Hepatocyte (in vitro differentiated cells): ENCODE measurements at regions not wholly inside any gene's neighbourhood (a gene's known extent, or its start where the extent isn't known, plus 50 kb on each side); places are given as distances from the start of the nearest gene placed in this dataset.

Experiments used
- DNase-seq: peaks from one replicate; pipeline ENCODE4 v3.0.0-alpha.2; 2016; ENCODE audit warnings: low spot score
- H2AFZ ChIP-seq: fragments of 200-600 bp; sonication (generic); 2 replicates; pipeline ENCODE4 v1.6.0; 2016; ENCODE audit warnings: antibody characterized with exemption, mild to moderate bottlenecking
- H3K27ac ChIP-seq: fragments of 200-600 bp; sonication (generic); 2 replicates; pipeline ENCODE4 v1.5.1; 2016; ENCODE audit warnings: mild to moderate bottlenecking
- H3K27me3 ChIP-seq: fragments of 200-600 bp; sonication (generic); 2 replicates; pipeline ENCODE4 v1.6.1; 2016
- H3K36me3 ChIP-seq: fragments of 200-600 bp; sonication (generic); replicated peaks from 2 replicates; pipeline ENCODE4 v1.5.1; 2016; ENCODE audit warnings: low read depth; ENCODE audit not compliant: insufficient read depth
- H3K4me1 ChIP-seq: fragments of 200-600 bp; sonication (generic); 2 replicates; pipeline ENCODE4 v1.5.1; 2016; ENCODE audit warnings: mild to moderate bottlenecking, moderate library complexity; ENCODE audit not compliant: insufficient read depth
- H3K4me2 ChIP-seq: fragments of 200-600 bp; sonication (generic); 2 replicates; pipeline ENCODE4 v1.6.0; 2016
- H3K4me3 ChIP-seq: fragments of 200-600 bp; sonication (generic); 2 replicates; pipeline ENCODE4 v1.5.1; 2016; ENCODE audit warnings: mild to moderate bottlenecking
- H3K79me2 ChIP-seq: fragments of 200-600 bp; sonication (generic); 2 replicates; pipeline ENCODE4 v1.6.0; 2017; ENCODE audit warnings: mild to moderate bottlenecking
- H3K9me2 ChIP-seq: fragments of 200-600 bp; sonication (generic); replicated peaks from 2 replicates; pipeline ENCODE4 v1.6.0; 2017; ENCODE audit warnings: mild to moderate bottlenecking; ENCODE audit not compliant: insufficient read depth
- H3K9me3 ChIP-seq: fragments of 200-600 bp; sonication (generic); 2 replicates; pipeline ENCODE4 v1.5.1; 2016; ENCODE audit warnings: low read depth, mild to moderate bottlenecking
- H4K20me1 ChIP-seq: fragments of 200-600 bp; sonication (generic); 2 replicates; pipeline ENCODE4 v1.6.0; 2016; ENCODE audit warnings: mild to moderate bottlenecking; ENCODE audit not compliant: insufficient read depth, poor library complexity, severe bottlenecking
- EZH2 ChIP-seq: fragments of 200-600 bp; sonication (generic); IDR thresholded peaks from 2 replicates; pipeline ENCODE4 v1.6.1; 2016; ENCODE audit warnings: antibody characterized with exemption, mild to moderate bottlenecking, borderline replicate concordance
- EZH2phosphoT487 ChIP-seq: fragments of 200-600 bp; sonication (generic); IDR thresholded peaks from one replicate; pipeline ENCODE4 v1.6.1; 2018; ENCODE audit warnings: antibody characterized with exemption, mild to moderate bottlenecking, low read depth, moderate library complexity; ENCODE audit not compliant: unreplicated experiment, severe bottlenecking
- WGBS: methylation state at CpG from one replicate; pipeline ENCODE4 v1.1.6; 2016; ENCODE audit warnings: low lambda C conversion rate; ENCODE audit errors: missing lambda C conversion rate; 5-methylcytosine and 5-hydroxymethylcytosine counted together
- TF ChIP-seq, protein P1 (sequence below): fragments of 200-600 bp; sonication (generic); IDR thresholded peaks from 2 replicates; pipeline ENCODE4 v1.5.1; 2016; ENCODE audit warnings: antibody characterized with exemption, mild to moderate bottlenecking; ENCODE audit not compliant: poor library complexity

DNA sequence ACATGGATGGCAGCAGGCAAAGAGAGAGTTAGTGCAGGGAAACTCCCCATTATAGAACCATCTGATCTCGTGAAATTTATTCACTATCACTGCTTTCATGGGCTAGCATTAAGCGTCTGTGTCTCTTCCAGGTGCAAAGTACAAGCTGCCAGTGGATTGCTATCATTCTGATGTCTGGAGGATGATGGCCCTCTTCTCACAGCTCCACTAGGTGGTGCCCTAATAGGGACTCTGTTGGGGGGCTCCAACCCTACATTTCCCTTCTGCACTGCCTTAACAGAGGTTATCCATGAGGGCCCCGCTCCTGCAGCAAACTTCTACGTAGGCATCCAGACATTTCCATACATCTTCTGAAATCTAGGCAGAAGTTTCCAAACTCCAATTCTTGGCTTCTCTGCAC lies 347.8 kb upstream of the HS3ST5 start:
- no peak overlapping the region for H3K4me3 ChIP-seq
- H3K4me1 ChIP-seq, result no peaks in the 10 kb centered on the region
- H4K20me1 ChIP-seq, result no peaks in the 10 kb centered on the region
- H3K36me3 ChIP-seq, result no peaks in the 10 kb centered on the region
- H3K4me2 ChIP-seq, result no peak overlapping the region
- no peaks in the 10 kb centered on the region for H3K27me3 ChIP-seq
- H3K27ac ChIP-seq, result no peak overlapping the region
- no peaks in the 10 kb centered on the region for H3K9me2 ChIP-seq
- no peak overlapping the region for H2AFZ ChIP-seq
- TF ChIP-seq, protein P1, sequence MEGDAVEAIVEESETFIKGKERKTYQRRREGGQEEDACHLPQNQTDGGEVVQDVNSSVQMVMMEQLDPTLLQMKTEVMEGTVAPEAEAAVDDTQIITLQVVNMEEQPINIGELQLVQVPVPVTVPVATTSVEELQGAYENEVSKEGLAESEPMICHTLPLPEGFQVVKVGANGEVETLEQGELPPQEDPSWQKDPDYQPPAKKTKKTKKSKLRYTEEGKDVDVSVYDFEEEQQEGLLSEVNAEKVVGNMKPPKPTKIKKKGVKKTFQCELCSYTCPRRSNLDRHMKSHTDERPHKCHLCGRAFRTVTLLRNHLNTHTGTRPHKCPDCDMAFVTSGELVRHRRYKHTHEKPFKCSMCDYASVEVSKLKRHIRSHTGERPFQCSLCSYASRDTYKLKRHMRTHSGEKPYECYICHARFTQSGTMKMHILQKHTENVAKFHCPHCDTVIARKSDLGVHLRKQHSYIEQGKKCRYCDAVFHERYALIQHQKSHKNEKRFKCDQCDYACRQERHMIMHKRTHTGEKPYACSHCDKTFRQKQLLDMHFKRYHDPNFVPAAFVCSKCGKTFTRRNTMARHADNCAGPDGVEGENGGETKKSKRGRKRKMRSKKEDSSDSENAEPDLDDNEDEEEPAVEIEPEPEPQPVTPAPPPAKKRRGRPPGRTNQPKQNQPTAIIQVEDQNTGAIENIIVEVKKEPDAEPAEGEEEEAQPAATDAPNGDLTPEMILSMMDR, result no peak
- no peak for TF ChIP-seq EZH2
- TF ChIP-seq EZH2phosphoT487, result no peak
- H3K79me2 ChIP-seq, result no peaks in the 10 kb centered on the region
- DNase-seq, result no peak
- H3K9me3 ChIP-seq, result no peaks in the 10 kb centered on the region
- WGBS, result 93% methylated on average over 4 of the region's 4 CpGs

DNA sequence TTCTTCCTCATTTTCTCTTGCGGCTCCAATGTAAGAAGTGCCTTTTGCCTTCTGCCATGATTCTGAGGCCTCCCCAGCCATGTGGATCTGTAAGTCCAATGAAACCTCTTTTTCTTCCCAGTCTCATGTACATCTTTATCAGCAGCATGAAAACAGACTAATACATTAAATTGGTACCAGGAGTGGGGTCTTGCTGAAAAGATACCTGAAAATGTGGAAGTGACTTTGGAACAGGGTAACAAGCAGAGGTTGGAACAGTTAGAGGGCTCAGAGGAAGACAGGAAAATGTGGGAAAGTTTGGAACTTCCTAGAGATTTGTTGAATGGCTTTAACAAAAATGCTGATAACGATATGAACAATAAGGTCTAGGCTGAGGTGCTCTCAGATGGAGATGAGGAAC lies 316.7 kb upstream of the HS3ST5 start:
- Histone ChIP-seq H4K20me1 (no peaks in the 10 kb centered on the region), H3K79me2 (no peaks in the 10 kb centered on the region), H3K4me2 (no peak overlapping the region), H3K9me3 (no peaks in the 10 kb centered on the region), H2AFZ (no peak overlapping the region), H3K36me3 (no peaks in the 10 kb centered on the region), H3K27ac (no peak overlapping the region), H3K9me2 (no peaks in the 10 kb centered on the region), H3K27me3 (no peaks in the 10 kb centered on the region), H3K4me1 (no peaks in the 10 kb centered on the region), H3K4me3 (no peak overlapping the region)
- 87% methylated on average over 2 of the region's 2 CpGs for WGBS
- no peak for DNase-seq
- TF ChIP-seq EZH2phosphoT487 (no peak), EZH2 (no peak)
- TF ChIP-seq, protein P1, result no peak

DNA sequence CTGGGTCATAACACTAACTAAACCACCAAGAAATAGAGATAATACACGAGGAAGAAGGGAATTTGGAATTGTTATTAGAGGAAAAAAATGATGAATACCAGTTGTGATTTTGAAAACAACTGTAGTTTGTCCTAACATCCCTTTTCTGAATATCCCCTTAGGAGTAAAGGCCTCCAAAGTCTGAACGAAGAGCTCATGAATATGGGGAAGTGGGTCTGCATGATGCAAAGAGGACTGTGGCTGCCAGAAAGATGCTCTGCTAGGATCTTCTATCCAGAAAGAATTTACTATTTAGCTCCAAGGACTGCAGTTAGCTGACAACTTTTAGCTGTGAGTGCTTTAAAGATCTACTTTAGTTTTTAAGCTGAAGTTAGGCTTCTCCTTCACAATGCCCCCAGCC lies 308.8 kb upstream of the HS3ST5 start:
- no peak for DNase-seq
- H3K4me1 ChIP-seq, result no peaks in the 10 kb centered on the region
- 69% methylated on average over 2 of the region's 2 CpGs for WGBS
- no peak overlapping the region for H2AFZ ChIP-seq
- TF ChIP-seq EZH2, result no peak
- TF ChIP-seq EZH2phosphoT487, result no peak
- TF ChIP-seq, protein P1, result no peak
- no peaks in the 10 kb centered on the region for H4K20me1 ChIP-seq
- no peaks in the 10 kb centered on the region for H3K79me2 ChIP-seq
- H3K4me3 ChIP-seq, result no peak overlapping the region
- H3K9me3 ChIP-seq, result no peaks in the 10 kb centered on the region
- no peak overlapping the region for H3K4me2 ChIP-seq
- no peaks in the 10 kb centered on the region for H3K9me2 ChIP-seq
- H3K36me3 ChIP-seq, result no peaks in the 10 kb centered on the region
- H3K27ac ChIP-seq, result no peak overlapping the region
- no peaks in the 10 kb centered on the region for H3K27me3 ChIP-seq

DNA sequence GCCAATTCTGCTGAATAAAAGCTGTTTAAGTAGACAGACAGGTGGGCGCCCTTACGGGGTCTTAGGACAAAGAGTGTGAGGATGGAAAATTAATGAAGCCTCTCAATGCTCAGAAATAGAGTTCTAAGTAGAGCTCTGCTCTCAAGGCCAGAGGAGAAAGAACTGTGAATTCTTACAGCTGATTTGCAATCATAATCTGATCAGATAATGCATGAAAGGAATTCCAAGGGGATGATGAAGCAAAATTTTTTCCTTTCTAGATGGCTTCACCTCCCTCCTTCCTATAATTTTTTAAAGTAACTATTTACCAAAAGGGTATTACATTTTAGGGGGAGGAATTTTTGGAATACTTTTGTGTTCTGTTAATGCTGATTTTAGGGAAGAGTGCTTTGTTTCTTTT lies 308.1 kb upstream of the HS3ST5 start:
- 80% methylated on average over 2 of the region's 2 CpGs for WGBS
- no peak overlapping the region for H3K4me2 ChIP-seq
- no peaks in the 10 kb centered on the region for H3K36me3 ChIP-seq
- H2AFZ ChIP-seq, result no peak overlapping the region
- H4K20me1 ChIP-seq, result no peaks in the 10 kb centered on the region
- H3K4me1 ChIP-seq, result no peaks in the 10 kb centered on the region
- no peaks in the 10 kb centered on the region for H3K79me2 ChIP-seq
- no peak for DNase-seq
- H3K27me3 ChIP-seq, result no peaks in the 10 kb centered on the region
- no peaks in the 10 kb centered on the region for H3K9me2 ChIP-seq
- H3K27ac ChIP-seq, result no peak overlapping the region
- no peak overlapping the region for H3K4me3 ChIP-seq
- TF ChIP-seq, protein P1, result no peak
- TF ChIP-seq EZH2 (no peak), EZH2phosphoT487 (no peak)
- no peaks in the 10 kb centered on the region for H3K9me3 ChIP-seq
